ENCODE measurements at regions not wholly inside any gene's neighbourhood (a gene's known extent, or its start where the extent isn't known, plus 50 kb on each side); places are given as distances from the start of the nearest gene placed in this dataset.
"Not testable (repeated sequence)": the region's sequence is repeated elsewhere in the genome, so short reads cannot be mapped to it uniquely, and the experiment has no call there.

- H3K27me3 Mint-ChIP-seq, result no peaks in the 10 kb centered on the region
- no peak overlapping the region for H3K4me3 Mint-ChIP-seq
- H3K27ac Mint-ChIP-seq, result no peak overlapping the region
- peaks cover 8% of the 10 kb centered on the region for H3K9me3 Mint-ChIP-seq
- no peak for ATAC-seq
- no peak for DNase-seq (ENCODE audit: low spot score)
- no peaks in the 10 kb centered on the region for H3K4me1 Mint-ChIP-seq (ENCODE audit: low read depth in 2 of 2)
- H3K36me3 Mint-ChIP-seq, result no peaks in the 10 kb centered on the region
Measured at GRCh38 chr13:106098778-106099177, 436.7 kb downstream of the EFNB2 start.

GRCh38 chr13:106096661-106097092, 438.8 kb downstream of the EFNB2 start:
- Mint-ChIP-seq H3K9me3 (peaks cover 6% of the 10 kb centered on the region), H3K27me3 (no peaks in the 10 kb centered on the region), H3K36me3 (no peaks in the 10 kb centered on the region), H3K27ac (no peak overlapping the region), H3K4me3 (no peak overlapping the region), H3K4me1 (ENCODE audit: low read depth in 2 of 2) (no peaks in the 10 kb centered on the region)
- DNase-seq (ENCODE audit: low spot score), result no peak
- no peak for ATAC-seq

GRCh38 chr13:106095919-106096318, 439.5 kb downstream of the EFNB2 start:
- peaks cover 6% of the 10 kb centered on the region for H3K9me3 Mint-ChIP-seq
- no peak for DNase-seq (ENCODE audit: low spot score)
- H3K27ac Mint-ChIP-seq, result no peak overlapping the region
- no peak for ATAC-seq
- no peaks in the 10 kb centered on the region for H3K27me3 Mint-ChIP-seq
- H3K4me1 Mint-ChIP-seq (ENCODE audit: low read depth in 2 of 2), result no peaks in the 10 kb centered on the region
- H3K4me3 Mint-ChIP-seq, result no peak overlapping the region
- no peaks in the 10 kb centered on the region for H3K36me3 Mint-ChIP-seq

GRCh38 chr13:106095406-106095805, 440.1 kb downstream of the EFNB2 start:
- Mint-ChIP-seq H3K4me3 (no peak overlapping the region), H3K27ac (no peak overlapping the region), H3K36me3 (no peaks in the 10 kb centered on the region), H3K9me3 (peaks cover 6% of the 10 kb centered on the region), H3K27me3 (no peaks in the 10 kb centered on the region), H3K4me1 (ENCODE audit: low read depth in 2 of 2) (no peaks in the 10 kb centered on the region)
- DNase-seq (ENCODE audit: low spot score), result no peak
- no peak for ATAC-seq

GRCh38 chr13:106090001-106090400, 445.5 kb downstream of the EFNB2 start:
- H3K9me3 Mint-ChIP-seq, result no peaks in the 10 kb centered on the region
- H3K27me3 Mint-ChIP-seq, result peaks cover 0 to 8% of the 10 kb centered on the region in 2 donors
- DNase-seq (ENCODE audit: low spot score) (no peak), ATAC-seq (no peak)
- H3K4me1 Mint-ChIP-seq (ENCODE audit: low read depth in 2 of 2), result peaks cover 0 to 3% of the 10 kb centered on the region in 2 donors
- no peak overlapping the region for H3K4me3 Mint-ChIP-seq
- H3K36me3 Mint-ChIP-seq, result no peaks in the 10 kb centered on the region
- no peak overlapping the region for H3K27ac Mint-ChIP-seq

- no peak overlapping the region for H3K27ac Mint-ChIP-seq
- H3K4me3 Mint-ChIP-seq, result no peak overlapping the region
- DNase-seq (ENCODE audit: low spot score), result no peak
- no peak for ATAC-seq
- H3K27me3 Mint-ChIP-seq, result peaks cover 0 to 8% of the 10 kb centered on the region in 2 donors
- H3K4me1 Mint-ChIP-seq (ENCODE audit: low read depth in 2 of 2), result peaks cover 0 to 3% of the 10 kb centered on the region in 2 donors
- no peaks in the 10 kb centered on the region for H3K36me3 Mint-ChIP-seq
- H3K9me3 Mint-ChIP-seq, result no peaks in the 10 kb centered on the region
Measured at GRCh38 chr13:106089261-106089980, 446.0 kb downstream of the EFNB2 start.

GRCh38 chr13:106088085-106088484, 447.4 kb downstream of the EFNB2 start:
- no peak for ATAC-seq
- no peaks in the 10 kb centered on the region for H3K36me3 Mint-ChIP-seq
- peaks cover 0 to 3% of the 10 kb centered on the region in 2 donors for H3K4me1 Mint-ChIP-seq (ENCODE audit: low read depth in 2 of 2)
- peaks cover 0 to 8% of the 10 kb centered on the region in 2 donors for H3K27me3 Mint-ChIP-seq
- H3K4me3 Mint-ChIP-seq, result no peak overlapping the region
- no peak for DNase-seq (ENCODE audit: low spot score)
- no peak overlapping the region for H3K27ac Mint-ChIP-seq
- H3K9me3 Mint-ChIP-seq, result no peaks in the 10 kb centered on the region

GRCh38 chr13:106087201-106087600, 448.3 kb downstream of the EFNB2 start:
- Mint-ChIP-seq H3K27ac (no peak overlapping the region), H3K4me3 (no peak overlapping the region), H3K4me1 (ENCODE audit: low read depth in 2 of 2) (peaks cover 0 to 3% of the 10 kb centered on the region in 2 donors), H3K9me3 (no peaks in the 10 kb centered on the region), H3K36me3 (no peaks in the 10 kb centered on the region), H3K27me3 (peaks cover 0 to 8% of the 10 kb centered on the region in 2 donors)
- DNase-seq (ENCODE audit: low spot score), result no peak
- no peak for ATAC-seq

GRCh38 chr13:106083620-106084350, 451.7 kb downstream of the EFNB2 start:
- H3K4me1 Mint-ChIP-seq (ENCODE audit: low read depth in 2 of 2), result peaks cover 0 to 3% of the 10 kb centered on the region in 2 donors
- no peak overlapping the region for H3K27ac Mint-ChIP-seq
- H3K4me3 Mint-ChIP-seq, result no peak overlapping the region
- ATAC-seq (no peak), DNase-seq (ENCODE audit: low spot score) (no peak)
- no peaks in the 10 kb centered on the region for H3K9me3 Mint-ChIP-seq
- H3K36me3 Mint-ChIP-seq, result no peaks in the 10 kb centered on the region
- H3K27me3 Mint-ChIP-seq, result peaks cover 0 to 8% of the 10 kb centered on the region in 2 donors

GRCh38 chr13:106081221-106081620, 454.2 kb downstream of the EFNB2 start:
- not testable (repeated sequence) for H3K27ac Mint-ChIP-seq; DNase-seq (ENCODE audit: low spot score); H3K36me3 Mint-ChIP-seq; H3K27me3 Mint-ChIP-seq; H3K4me3 Mint-ChIP-seq; ATAC-seq; H3K4me1 Mint-ChIP-seq (ENCODE audit: low read depth in 2 of 2); H3K9me3 Mint-ChIP-seq

GRCh38 chr13:106078191-106078590, 457.3 kb downstream of the EFNB2 start:
- H3K36me3 Mint-ChIP-seq, result no peaks in the 10 kb centered on the region
- no peak for ATAC-seq
- H3K27me3 Mint-ChIP-seq, result peaks cover 0 to 4% of the 10 kb centered on the region in 2 donors
- no peak for DNase-seq (ENCODE audit: low spot score)
- no peaks in the 10 kb centered on the region for H3K4me1 Mint-ChIP-seq (ENCODE audit: low read depth in 2 of 2)
- H3K27ac Mint-ChIP-seq, result no peak overlapping the region
- H3K4me3 Mint-ChIP-seq, result no peak overlapping the region
- peaks cover 5% of the 10 kb centered on the region for H3K9me3 Mint-ChIP-seq

GRCh38 chr13:106077017-106077416, 458.4 kb downstream of the EFNB2 start:
- no peak for DNase-seq (ENCODE audit: low spot score)
- Mint-ChIP-seq H3K4me3 (no peak overlapping the region), H3K27me3 (peaks cover 0 to 4% of the 10 kb centered on the region in 2 donors), H3K4me1 (ENCODE audit: low read depth in 2 of 2) (no peaks in the 10 kb centered on the region), H3K27ac (no peak overlapping the region), H3K9me3 (peaks cover 5% of the 10 kb centered on the region), H3K36me3 (no peaks in the 10 kb centered on the region)
- ATAC-seq, result no peak

- ATAC-seq (no peak), DNase-seq (ENCODE audit: low spot score) (no peak)
- H3K36me3 Mint-ChIP-seq, result no peaks in the 10 kb centered on the region
- peaks cover 5% of the 10 kb centered on the region for H3K9me3 Mint-ChIP-seq
- H3K27ac Mint-ChIP-seq, result no peak overlapping the region
- H3K4me3 Mint-ChIP-seq, result no peak overlapping the region
- H3K4me1 Mint-ChIP-seq (ENCODE audit: low read depth in 2 of 2), result no peaks in the 10 kb centered on the region
- H3K27me3 Mint-ChIP-seq, result peaks cover 0 to 4% of the 10 kb centered on the region in 2 donors
Measured at GRCh38 chr13:106072014-106072413, 463.4 kb downstream of the EFNB2 start.

- no peak for DNase-seq (ENCODE audit: low spot score)
- H3K4me3 Mint-ChIP-seq, result no peak overlapping the region
- no peaks in the 10 kb centered on the region for H3K4me1 Mint-ChIP-seq (ENCODE audit: low read depth in 2 of 2)
- no peak for ATAC-seq
- H3K9me3 Mint-ChIP-seq, result no peaks in the 10 kb centered on the region
- no peak overlapping the region for H3K27ac Mint-ChIP-seq
- no peaks in the 10 kb centered on the region for H3K27me3 Mint-ChIP-seq
- no peaks in the 10 kb centered on the region for H3K36me3 Mint-ChIP-seq
Measured at GRCh38 chr13:106063591-106064313, 471.7 kb downstream of the EFNB2 start.
